ENCODE measurements at regions not wholly inside any gene's neighbourhood (a gene's known extent, or its start where the extent isn't known, plus 50 kb on each side); places are given as distances from the start of the nearest gene placed in this dataset.

DNA sequence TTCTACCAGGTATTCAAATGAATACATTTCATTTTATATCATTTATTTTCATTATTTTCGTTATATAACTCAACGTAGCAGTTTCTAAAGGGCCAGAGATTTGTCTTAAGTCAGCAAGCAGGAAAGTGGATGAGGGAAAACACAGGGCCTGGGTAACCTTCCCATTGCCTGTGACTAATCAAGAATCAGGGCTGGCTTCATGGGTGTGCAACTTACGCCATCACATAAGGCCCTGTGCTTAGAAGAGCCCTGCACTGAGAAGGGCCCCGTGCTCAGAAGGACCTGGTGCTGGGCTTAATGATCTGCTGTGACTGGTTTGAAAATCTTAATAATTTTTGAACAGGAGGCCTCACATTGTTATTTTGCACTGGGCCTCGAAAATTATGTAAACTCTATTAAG lies 65.4 kb upstream of the FAM9C start:
- Mint-ChIP-seq H3K36me3 (peaks cover 0 to 2% of the 10 kb centered on the region in 2 donors), H3K4me1 (no peaks in the 10 kb centered on the region), H3K27ac (no peak overlapping the region), H3K27me3 (peaks cover 0 to 10% of the 10 kb centered on the region in 2 donors), H3K9me3 (no peaks in the 10 kb centered on the region), H3K4me3 (no peak overlapping the region)
- DNase-seq (no peak), ATAC-seq (replicated peaks) (no peak)

DNA sequence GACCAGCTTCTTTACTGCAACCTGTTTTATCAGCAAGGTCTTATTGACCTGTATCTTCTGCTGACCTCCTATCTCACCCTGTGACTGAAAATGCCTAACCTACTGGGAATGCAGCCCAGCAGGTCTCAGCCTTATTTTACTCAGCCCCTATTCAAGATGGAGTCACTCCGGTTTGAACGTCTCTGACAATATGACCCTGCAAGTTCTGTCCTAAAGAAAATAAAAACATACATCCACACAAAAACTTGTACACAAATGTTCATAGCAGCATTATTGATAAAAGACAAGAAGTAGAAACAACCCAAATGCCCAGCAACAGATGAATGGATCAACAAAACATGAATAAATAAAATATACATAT lies 59.5 kb upstream of the FAM9C start:
- Mint-ChIP-seq H3K27me3 (peaks cover 0 to 32% of the 10 kb centered on the region in 2 donors), H3K4me3 (no peak overlapping the region), H3K27ac (no peak overlapping the region), H3K9me3 (peaks cover 0 to 2% of the 10 kb centered on the region in 2 donors), H3K36me3 (no peaks in the 10 kb centered on the region), H3K4me1 (peaks cover 10 to 24% of the 10 kb centered on the region in 2 donors)
- no peak for DNase-seq
- ATAC-seq (replicated peaks), result no peak

DNA sequence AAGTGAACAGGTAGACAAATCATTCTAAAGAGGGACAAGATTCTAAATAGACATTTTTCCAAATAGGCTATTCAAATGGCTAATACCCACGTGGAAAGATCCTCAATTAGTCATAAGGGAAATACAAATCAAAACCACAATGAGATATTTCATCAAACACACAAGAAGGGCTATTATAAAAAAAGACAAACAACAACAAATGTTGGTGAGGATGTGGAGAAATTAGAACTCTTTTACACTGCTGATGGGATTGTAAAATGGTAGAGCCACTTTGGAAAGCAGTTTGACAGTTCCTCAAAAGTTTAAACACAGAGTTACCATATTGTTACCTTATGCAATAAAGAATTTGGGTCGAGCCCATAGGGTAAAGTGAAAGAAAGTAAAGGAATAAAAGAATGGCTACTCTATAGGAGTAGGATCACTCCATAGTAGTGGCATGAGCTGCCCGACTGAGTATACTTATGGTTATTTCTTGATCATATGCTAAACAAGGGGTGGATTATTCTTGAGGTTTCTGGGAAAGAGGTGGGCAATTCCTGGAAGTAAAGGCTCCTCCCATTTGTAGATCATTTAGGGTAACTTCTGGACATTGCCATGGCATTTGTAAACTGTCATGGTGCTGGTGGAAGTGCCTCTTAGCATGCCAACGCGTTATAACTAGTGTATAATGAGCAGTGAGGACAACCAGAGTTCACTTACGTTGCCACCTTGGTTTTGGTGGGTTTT lies 58.9 kb upstream of the FAM9C start:
- DNase-seq (no peak), ATAC-seq (replicated peaks) (no peak)
- Mint-ChIP-seq H3K9me3 (peaks cover 0 to 2% of the 10 kb centered on the region in 2 donors), H3K36me3 (no peaks in the 10 kb centered on the region), H3K27me3 (peaks cover 0 to 32% of the 10 kb centered on the region in 2 donors), H3K4me3 (no peak overlapping the region), H3K27ac (no peak overlapping the region), H3K4me1 (peaks cover 10 to 24% of the 10 kb centered on the region in 2 donors)

DNA sequence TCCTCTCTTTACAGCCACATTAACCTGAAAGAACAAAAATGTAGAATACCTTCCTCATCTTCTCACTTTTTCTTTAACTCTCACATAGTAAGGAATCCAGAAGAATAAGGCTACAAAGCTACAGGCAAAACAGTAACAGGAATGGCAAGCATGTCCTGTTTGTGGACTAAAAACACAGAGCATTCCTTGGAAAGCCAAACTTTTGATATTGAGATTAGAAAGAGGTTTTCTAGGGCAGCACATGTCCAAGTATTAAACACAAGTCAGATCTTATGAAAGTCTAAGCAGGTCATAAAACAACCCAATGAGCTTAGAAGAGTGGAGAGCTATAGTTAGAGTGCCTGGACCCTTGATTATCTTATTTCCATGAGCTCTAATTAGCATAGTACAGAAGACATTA lies 58.2 kb upstream of the FAM9C start:
- Mint-ChIP-seq H3K9me3 (peaks cover 0 to 2% of the 10 kb centered on the region in 2 donors), H3K36me3 (no peaks in the 10 kb centered on the region), H3K4me3 (no peak overlapping the region), H3K4me1 (peaks cover 10 to 24% of the 10 kb centered on the region in 2 donors), H3K27me3 (peaks cover 0 to 32% of the 10 kb centered on the region in 2 donors), H3K27ac (no peak overlapping the region)
- no peak for ATAC-seq (replicated peaks)
- no peak for DNase-seq

DNA sequence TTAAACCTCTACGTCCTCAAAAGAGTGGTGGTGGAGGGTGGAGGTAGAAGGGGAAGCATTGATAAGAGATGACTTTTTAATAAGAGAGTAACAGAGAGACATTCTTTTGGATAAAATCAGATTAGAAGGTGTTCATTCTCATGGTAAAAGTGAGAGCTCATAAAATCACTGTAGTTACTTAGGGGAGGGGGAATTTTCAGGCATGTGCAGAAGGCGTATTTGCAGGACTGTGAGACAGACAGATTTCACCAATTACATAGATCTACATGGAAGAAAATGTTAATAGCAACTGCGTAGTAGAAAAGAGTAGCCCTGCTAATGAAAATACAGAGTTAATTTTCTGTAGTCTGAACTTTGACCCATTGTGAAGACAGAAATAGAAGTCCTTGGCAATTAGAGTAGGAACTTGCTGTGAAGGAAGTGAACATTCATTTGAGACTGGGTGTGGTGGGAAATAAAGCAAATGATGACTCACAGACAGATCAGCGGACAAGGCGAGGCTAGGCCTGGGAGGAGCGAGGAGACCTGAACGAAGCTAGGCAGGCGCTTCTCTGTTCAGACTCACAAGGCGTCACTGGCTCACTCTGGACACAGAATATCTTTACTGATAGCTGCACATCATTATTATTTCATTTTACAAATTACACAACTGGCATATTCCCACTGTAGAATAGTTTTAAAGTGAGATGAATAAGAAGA lies 57.2 kb upstream of the FAM9C start:
- ATAC-seq (replicated peaks) (peak; percentile 48 to 82), DNase-seq (no peak)
- Mint-ChIP-seq H3K27me3 (peaks cover 0 to 36% of the 10 kb centered on the region in 2 donors), H3K27ac (no peak overlapping the region), H3K9me3 (peaks cover 0 to 2% of the 10 kb centered on the region in 2 donors), H3K4me3 (no peak overlapping the region), H3K4me1 (peaks cover 11 to 24% of the 10 kb centered on the region in 2 donors), H3K36me3 (peaks cover 0 to 3% of the 10 kb centered on the region in 2 donors)

DNA sequence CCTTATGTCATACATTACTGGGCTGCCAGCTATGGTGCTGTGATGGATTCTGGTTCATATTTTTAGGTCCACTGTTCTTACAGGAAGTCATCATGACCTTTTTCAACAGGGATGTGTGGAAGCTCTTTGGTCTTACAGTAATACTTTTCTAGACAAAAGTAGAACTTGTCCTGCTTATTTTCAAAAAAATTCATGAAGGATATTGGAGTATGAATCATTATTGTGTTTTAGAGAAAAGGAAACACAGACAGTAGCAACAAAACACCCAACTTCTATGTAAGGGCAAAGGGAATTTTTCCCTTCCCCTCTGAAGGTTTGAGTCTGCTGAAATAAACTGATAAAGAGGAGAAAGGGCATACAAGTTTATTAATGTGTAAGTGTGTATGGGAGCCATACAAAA lies 54.7 kb upstream of the FAM9C start:
- Mint-ChIP-seq H3K9me3 (peaks cover 0 to 2% of the 10 kb centered on the region in 2 donors), H3K27ac (peak overlapping the region; percentile 1)

DNA sequence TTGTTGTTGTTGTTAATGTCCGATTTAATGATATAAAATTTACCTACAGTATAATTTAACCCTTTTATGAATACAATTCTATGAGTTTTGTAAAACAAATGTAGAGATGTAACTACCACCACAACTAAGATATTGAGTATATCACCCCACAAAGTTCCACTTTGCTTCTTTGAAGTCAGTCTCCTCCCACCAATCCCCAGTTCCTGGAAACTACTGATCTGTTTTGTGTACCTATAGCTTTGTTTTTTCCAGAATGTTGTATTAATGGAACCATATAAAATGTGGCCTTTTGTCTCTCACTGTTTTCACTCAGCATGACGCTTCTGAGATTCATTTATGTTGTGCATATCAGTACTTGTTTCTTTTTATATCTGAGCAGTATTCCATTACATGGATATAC lies 52.3 kb upstream of the FAM9C start:
- no peak overlapping the region for H3K4me3 Mint-ChIP-seq
- H3K36me3 Mint-ChIP-seq, result peaks cover 0 to 11% of the 10 kb centered on the region in 2 donors
- H3K27ac Mint-ChIP-seq, result no peak overlapping the region
- peaks cover 3 to 4% of the 10 kb centered on the region in 2 donors for H3K9me3 Mint-ChIP-seq
- H3K4me1 Mint-ChIP-seq, result peaks cover 30 to 53% of the 10 kb centered on the region in 2 donors
- DNase-seq (no peak), ATAC-seq (replicated peaks) (no peak)
- peaks cover 0 to 26% of the 10 kb centered on the region in 2 donors for H3K27me3 Mint-ChIP-seq

More for the DNA sequence above, 54.7 kb upstream of the FAM9C start:
- H3K27me3 Mint-ChIP-seq, result peaks cover 0 to 32% of the 10 kb centered on the region in 2 donors
- H3K4me3 Mint-ChIP-seq, result no peak overlapping the region
- peaks cover 14 to 32% of the 10 kb centered on the region in 2 donors for H3K4me1 Mint-ChIP-seq
- DNase-seq (no peak), ATAC-seq (replicated peaks) (no peak)
- peaks cover 0 to 3% of the 10 kb centered on the region in 2 donors for H3K36me3 Mint-ChIP-seq

DNA sequence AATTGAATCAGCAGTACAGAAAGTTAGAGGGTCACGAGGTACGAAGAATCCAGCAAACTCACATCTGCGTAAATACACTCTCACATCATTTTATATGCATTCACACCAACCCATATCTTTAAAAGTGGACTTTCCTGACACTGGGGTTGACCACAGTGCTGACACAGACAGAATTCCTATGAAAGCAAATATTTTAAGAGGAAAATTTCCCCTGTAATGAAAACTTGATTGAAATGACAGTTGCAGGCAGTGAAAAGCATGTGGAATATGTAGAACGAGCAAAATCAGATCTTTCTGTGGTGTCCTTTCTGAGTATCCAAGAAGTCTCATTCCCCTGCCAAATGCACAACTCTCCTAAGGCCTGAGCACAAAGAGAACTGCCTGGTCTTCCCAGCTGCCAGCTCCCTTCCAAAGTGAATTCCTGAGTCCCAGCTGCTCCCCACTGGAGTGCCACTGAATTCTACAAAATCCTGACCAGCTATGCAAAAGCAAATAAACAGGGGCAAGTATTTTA lies 50.5 kb upstream of the FAM9C start:
- peaks cover 0 to 18% of the 10 kb centered on the region in 2 donors for H3K27me3 Mint-ChIP-seq
- ATAC-seq (replicated peaks) (no peak), DNase-seq (no peak)
- peaks cover 1 to 4% of the 10 kb centered on the region in 2 donors for H3K9me3 Mint-ChIP-seq
- H3K4me1 Mint-ChIP-seq, result peaks cover 28 to 54% of the 10 kb centered on the region in 2 donors
- no peak overlapping the region for H3K4me3 Mint-ChIP-seq
- H3K27ac Mint-ChIP-seq, result peak overlapping the region; percentile 69
- H3K36me3 Mint-ChIP-seq, result peaks cover 0 to 11% of the 10 kb centered on the region in 2 donors

DNA sequence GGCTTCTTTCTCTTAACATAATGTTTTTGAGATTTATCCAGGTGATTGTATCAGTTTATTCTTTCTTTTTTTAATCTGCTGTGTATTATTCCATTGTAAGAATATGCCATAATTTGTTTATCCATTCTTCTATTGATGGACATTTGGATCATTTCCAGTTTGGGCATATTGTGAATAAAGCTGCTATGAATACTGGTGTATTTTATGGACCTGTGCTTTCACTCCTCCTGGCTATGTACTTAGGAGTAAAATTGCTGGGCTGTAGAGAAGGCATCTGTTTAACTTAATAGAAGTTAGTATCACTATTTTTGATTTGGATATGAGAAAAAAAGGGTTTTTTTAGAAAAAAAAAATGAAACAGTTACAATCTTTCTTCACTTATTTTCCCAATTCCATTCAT lies 50.0 kb upstream of the FAM9C start:
- no peak for DNase-seq
- H3K4me3 Mint-ChIP-seq, result no peak overlapping the region
- no peak for ATAC-seq (replicated peaks)
- H3K27ac Mint-ChIP-seq, result peak overlapping the region; percentile 25
- H3K36me3 Mint-ChIP-seq, result peaks cover 0 to 11% of the 10 kb centered on the region in 2 donors
- H3K27me3 Mint-ChIP-seq, result peaks cover 0 to 18% of the 10 kb centered on the region in 2 donors
- H3K9me3 Mint-ChIP-seq, result peaks cover 1 to 4% of the 10 kb centered on the region in 2 donors
- H3K4me1 Mint-ChIP-seq, result peaks cover 28 to 55% of the 10 kb centered on the region in 2 donors

Data from stimulated activated naive B cell treated with anti-CD40 and anti-IgM and Interleukin-4, amounts not matched to agents 10 μg/mL and 1 μg/mL and 100 μg/mL, for 72 hours (primary cell).